HEK293 (cell line): ENCODE measurements at regions not wholly inside any gene's neighbourhood (a gene's known extent, or its start where the extent isn't known, plus 50 kb on each side); places are given as distances from the start of the nearest gene placed in this dataset.

Experiments used
- CTCF ChIA-PET: fragments of 350-600 bp; formaldehyde crosslinking; extraction: SDS; loops from one replicate; lab custom pipeline; 2021; ENCODE audit warnings: antibody characterized with exemption; lab: Yijun Ruan, JAX
- POLR2A ChIA-PET: fragments of 300-600 bp; formaldehyde crosslinking; extraction: SDS; loops from one replicate; lab custom pipeline; 2020; ENCODE audit warnings: antibody characterized with exemption, inconsistent platforms; lab: Yijun Ruan, JAX
- H3K27ac ChIP-seq: fragments of 200-500 bp; sonication (Bioruptor generic); 2 replicates; pipeline ENCODE4 v1.5.1; 2014; ENCODE audit warnings: low read depth, low read length, control low read depth, inconsistent platforms; ENCODE audit errors: extremely low read depth
- H3K36me3 ChIP-seq, 2 experiments: fragments of 200-500 bp in 1 of 2; sonication (Bioruptor generic) in 1 of 2; 1 replicate in 1 of 2; 2 replicates in 1 of 2; pipeline ENCODE4 v1.5.1; 2014 to 2017; ENCODE audit warnings: inconsistent platforms in 2 of 2, low read length in 2 of 2; ENCODE audit not compliant: control insufficient read depth in 2 of 2, insufficient read depth in 1 of 2
- H3K4me1 ChIP-seq: fragments of 200-500 bp; sonication (Bioruptor generic); 2 replicates; pipeline ENCODE4 v1.5.1; 2014; ENCODE audit warnings: mild to moderate bottlenecking, low read length, inconsistent platforms; ENCODE audit not compliant: control insufficient read depth, insufficient read depth
- H3K4me3 ChIP-seq: 2 replicates; pipeline ENCODE4 v1.5.1; 2011; ENCODE audit warnings: low read depth, mild to moderate bottlenecking, control low read depth, low read length, moderate library complexity
- H3K9me3 ChIP-seq: fragments of 200-500 bp; sonication (Bioruptor generic); 2 replicates; pipeline ENCODE4 v1.5.1; 2014; ENCODE audit warnings: low read depth, low read length, inconsistent platforms; ENCODE audit not compliant: control insufficient read depth, insufficient read depth
- KLF17 ChIP-seq: fragments of 450-650 bp; formaldehyde crosslinking; IDR thresholded peaks from 2 replicates; pipeline ENCODE4 v1.5.1; 2016; ENCODE audit warnings: missing biosample characterization, missing genetic modification characterization
- ZBTB21 ChIP-seq: fragments of 450-650 bp; formaldehyde crosslinking; IDR thresholded peaks from 2 replicates; pipeline ENCODE4 v1.5.1; 2017; ENCODE audit warnings: missing biosample characterization, missing genetic modification characterization
- ZBTB26 ChIP-seq: fragments of 450-650 bp; formaldehyde crosslinking; optimal IDR thresholded peaks from 2 replicates; pipeline ENCODE3; 2016; ENCODE audit warnings: missing biosample characterization, mild to moderate bottlenecking, missing genetic modification characterization
- ZNF148 ChIP-seq: fragments of 450-650 bp; formaldehyde crosslinking; IDR thresholded peaks from 2 replicates; pipeline ENCODE4 v1.5.0; 2017; ENCODE audit warnings: missing biosample characterization, missing genetic modification characterization, borderline replicate concordance
- ZNF280C ChIP-seq: fragments of 450-650 bp; formaldehyde crosslinking; IDR thresholded peaks from 2 replicates; pipeline ENCODE4 v1.5.1; 2016; ENCODE audit warnings: missing biosample characterization, missing genetic modification characterization
- ZNF37A ChIP-seq: fragments of 450-650 bp; IDR thresholded peaks from 2 replicates; pipeline ENCODE4 v1.5.1; 2018; ENCODE audit warnings: missing biosample characterization, missing genetic modification characterization
- ZNF449 ChIP-seq: fragments of 450-650 bp; formaldehyde crosslinking; IDR thresholded peaks from 2 replicates; pipeline ENCODE4 v1.5.1; 2017; ENCODE audit warnings: missing biosample characterization, mild to moderate bottlenecking, missing genetic modification characterization, moderate library complexity
- ZNF555 ChIP-seq: fragments of 450-650 bp; formaldehyde crosslinking; conservative IDR thresholded peaks from 2 replicates; pipeline ENCODE4 v1.5.1; 2017; ENCODE audit warnings: missing biosample characterization, mild to moderate bottlenecking, missing genetic modification characterization, inconsistent platforms
- ZNF677 ChIP-seq: fragments of 450-650 bp; IDR thresholded peaks from 2 replicates; pipeline ENCODE4 v1.5.0; 2018; ENCODE audit warnings: missing biosample characterization, mild to moderate bottlenecking, missing genetic modification characterization, moderate library complexity

DNA sequence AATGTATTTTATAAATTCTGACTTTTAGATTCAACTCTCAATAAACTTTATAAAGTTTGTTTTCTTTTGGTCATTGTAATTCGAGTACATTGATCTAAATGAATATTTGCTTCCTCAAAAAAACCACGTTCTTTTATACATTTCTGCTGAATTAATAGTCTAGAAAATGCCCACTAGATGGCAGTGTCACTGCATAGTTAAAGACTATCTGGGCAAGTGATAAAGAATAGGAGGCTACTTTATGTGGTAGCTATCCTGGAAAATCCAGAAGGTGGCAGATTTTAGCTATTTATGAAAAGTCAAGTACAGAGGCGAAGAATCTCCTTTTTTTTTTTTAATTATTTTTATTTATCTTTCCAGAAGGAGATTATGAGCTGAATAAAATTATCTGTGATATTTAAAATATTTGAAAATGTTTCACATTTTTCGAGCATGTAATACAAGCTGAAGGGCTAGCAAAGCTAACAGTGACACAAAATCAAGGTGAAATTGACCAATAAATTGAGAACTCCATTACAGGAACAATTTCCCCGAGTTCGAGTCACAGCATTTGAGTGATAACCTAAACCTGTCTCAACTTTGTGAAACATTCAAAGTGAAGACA, 221.8 kb downstream of the OLFM4 start (continued):
- no peak for TF ChIP-seq ZNF555 (tag by site-specific recombination)
- TF ChIP-seq ZNF37A (tag by site-specific recombination): no peak
- TF ChIP-seq ZNF280C (tag by site-specific recombination): no peak

DNA sequence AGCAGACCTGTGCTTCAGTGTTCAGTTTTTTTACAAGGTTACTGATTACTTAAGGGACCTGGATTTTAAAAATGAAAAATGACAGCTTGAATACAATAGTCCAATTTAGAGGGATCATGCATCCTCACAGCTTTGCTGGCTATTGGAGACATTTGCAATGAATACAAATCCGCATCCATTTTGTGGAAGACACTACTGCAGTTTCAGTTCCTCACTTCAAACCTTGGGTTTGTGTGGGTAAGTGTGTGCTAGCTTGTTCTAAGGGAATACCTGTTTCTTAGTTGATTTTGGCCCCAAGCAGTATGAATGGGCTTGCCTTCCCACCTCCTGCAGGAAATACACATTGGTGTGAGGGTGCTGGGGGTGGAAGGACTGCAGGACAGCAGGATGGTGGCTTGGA, 222.4 kb downstream of the OLFM4 start:
- POLR2A ChIA-PET: no interaction called here
- CTCF ChIA-PET: interaction anchor here (0.6 to 2.9 kb wide), 21 partner anchors 9 to 1995 kb away, joined by 3 to 19 read pairs (median 3); no protein-coding TSS in a partner anchor
- no peak overlapping the region for H3K27ac ChIP-seq

More for the DNA sequence above, 222.4 kb downstream of the OLFM4 start:
- no peak for TF ChIP-seq ZNF148 (tag by site-specific recombination)
- TF ChIP-seq ZNF449 (tag by site-specific recombination): no peak
- no peak for TF ChIP-seq ZBTB21 (tag by site-specific recombination)
- TF ChIP-seq KLF17: no peak
- TF ChIP-seq ZBTB26 (tag by site-specific recombination): no peak
- no peak for TF ChIP-seq ZNF677 (tag by site-specific recombination)
- no peaks in the 10 kb centered on the region for H3K4me1 ChIP-seq
- no peaks in the 10 kb centered on the region for H3K9me3 ChIP-seq
- no peak overlapping the region for H3K4me3 ChIP-seq
- H3K36me3 ChIP-seq: no peaks in the 10 kb centered on the region
